GM06990 (cell line): ENCODE measurements at regions not wholly inside any gene's neighbourhood (a gene's known extent, or its start where the extent isn't known, plus 50 kb on each side); places are given as distances from the start of the nearest gene placed in this dataset.

Source experiments
- DNase-seq: peaks from one replicate; pipeline ENCODE4 v3.0.0-alpha.2; 2011; ENCODE audit not compliant: insufficient read length; ENCODE audit errors: extremely low read depth
- H3K27me3 ChIP-seq: replicated peaks from 2 replicates; pipeline ENCODE4 v1.6.0; 2011; ENCODE audit warnings: low read length; ENCODE audit not compliant: control insufficient read depth, insufficient read depth
- H3K36me3 ChIP-seq: 2 replicates; pipeline ENCODE4 v1.5.1; 2011; ENCODE audit warnings: low read length; ENCODE audit not compliant: control insufficient read depth, insufficient read depth
- H3K4me3 ChIP-seq: replicated peaks from 2 replicates; pipeline ENCODE4 v1.5.1; 2011; ENCODE audit warnings: low read depth, mild to moderate bottlenecking, control low read depth, low read length
- TF ChIP-seq, protein P1 (sequence below): IDR thresholded peaks from 2 replicates; pipeline ENCODE4 v1.5.1; 2011; ENCODE audit warnings: low read length, control low read depth, mild to moderate bottlenecking, inconsistent platforms; ENCODE audit not compliant: insufficient read depth, poor library complexity, severe bottlenecking

DNA sequence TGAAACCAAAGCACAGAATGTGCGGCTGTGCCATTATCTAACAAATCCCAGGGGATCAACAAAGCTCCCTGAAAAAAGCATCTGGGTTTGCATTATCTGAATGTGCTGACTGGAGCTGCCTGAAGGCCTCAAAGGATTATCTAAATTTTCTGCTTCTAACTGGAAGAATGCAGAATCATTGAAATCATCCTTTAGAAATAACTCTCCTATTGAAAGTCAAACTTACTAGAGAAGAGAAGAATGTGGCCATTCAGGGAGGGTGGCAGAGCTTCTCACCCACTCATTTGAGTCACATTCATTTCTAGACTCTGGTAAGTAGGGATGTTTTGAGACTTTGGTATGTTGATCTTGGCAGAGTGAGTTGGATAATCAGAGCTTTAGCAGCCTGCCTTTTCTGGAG lies 220.6 kb upstream of the RGS6 start:
- Histone ChIP-seq H3K36me3 (peaks cover 10% of the 10 kb centered on the region), H3K4me3 (no peak overlapping the region)
- no peak for DNase-seq

DNA sequence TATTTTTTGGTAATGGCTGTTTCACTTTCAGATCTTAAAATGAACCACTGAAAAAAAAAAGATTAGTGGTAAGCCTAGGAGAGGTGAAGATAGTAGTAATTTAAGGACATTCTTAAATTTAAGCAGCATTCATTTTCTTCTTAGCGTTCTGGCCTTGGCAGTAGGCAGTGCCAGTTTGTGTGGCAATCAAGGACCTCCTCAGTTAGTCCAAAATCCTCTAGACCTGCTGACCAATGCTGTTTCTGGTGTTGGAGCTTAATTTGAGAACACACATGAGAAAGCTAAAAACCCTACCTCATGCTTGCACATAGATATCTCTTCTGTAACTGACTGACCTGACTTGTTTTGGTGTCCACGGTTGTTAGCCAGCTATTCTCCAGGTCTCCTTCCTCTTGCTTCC lies 219.8 kb upstream of the RGS6 start:
- Histone ChIP-seq H3K4me3 (no peak overlapping the region), H3K27me3 (no peaks in the 10 kb centered on the region), H3K36me3 (peaks cover 10% of the 10 kb centered on the region)
- TF ChIP-seq, protein P1, sequence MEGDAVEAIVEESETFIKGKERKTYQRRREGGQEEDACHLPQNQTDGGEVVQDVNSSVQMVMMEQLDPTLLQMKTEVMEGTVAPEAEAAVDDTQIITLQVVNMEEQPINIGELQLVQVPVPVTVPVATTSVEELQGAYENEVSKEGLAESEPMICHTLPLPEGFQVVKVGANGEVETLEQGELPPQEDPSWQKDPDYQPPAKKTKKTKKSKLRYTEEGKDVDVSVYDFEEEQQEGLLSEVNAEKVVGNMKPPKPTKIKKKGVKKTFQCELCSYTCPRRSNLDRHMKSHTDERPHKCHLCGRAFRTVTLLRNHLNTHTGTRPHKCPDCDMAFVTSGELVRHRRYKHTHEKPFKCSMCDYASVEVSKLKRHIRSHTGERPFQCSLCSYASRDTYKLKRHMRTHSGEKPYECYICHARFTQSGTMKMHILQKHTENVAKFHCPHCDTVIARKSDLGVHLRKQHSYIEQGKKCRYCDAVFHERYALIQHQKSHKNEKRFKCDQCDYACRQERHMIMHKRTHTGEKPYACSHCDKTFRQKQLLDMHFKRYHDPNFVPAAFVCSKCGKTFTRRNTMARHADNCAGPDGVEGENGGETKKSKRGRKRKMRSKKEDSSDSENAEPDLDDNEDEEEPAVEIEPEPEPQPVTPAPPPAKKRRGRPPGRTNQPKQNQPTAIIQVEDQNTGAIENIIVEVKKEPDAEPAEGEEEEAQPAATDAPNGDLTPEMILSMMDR = no peak
- DNase-seq = no peak

More for the DNA sequence above, 220.6 kb upstream of the RGS6 start:
- TF ChIP-seq, protein P1 = no peak
- no peaks in the 10 kb centered on the region for H3K27me3 ChIP-seq

DNA sequence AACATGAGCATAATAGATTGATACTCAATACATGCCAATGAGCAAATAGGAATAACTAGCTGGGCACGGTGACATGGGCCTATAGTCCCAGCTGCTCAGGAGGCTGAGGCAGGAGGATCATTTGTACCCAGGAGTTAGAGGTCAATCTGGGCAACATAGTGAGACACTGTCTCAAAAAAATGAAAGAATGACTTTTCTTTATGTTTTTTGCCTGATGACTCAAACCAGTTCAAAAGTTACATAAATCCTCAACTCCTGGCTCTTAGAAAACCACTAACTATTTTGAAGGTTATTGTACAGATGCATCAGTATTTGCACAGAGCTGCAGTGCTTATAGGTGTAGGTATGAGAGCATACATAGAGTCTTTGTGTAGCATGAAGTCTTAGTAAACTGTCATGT lies 219.2 kb upstream of the RGS6 start:
- H3K27me3 ChIP-seq = no peaks in the 10 kb centered on the region
- TF ChIP-seq, protein P1 = no peak
- peaks cover 10% of the 10 kb centered on the region for H3K36me3 ChIP-seq
- H3K4me3 ChIP-seq = no peak overlapping the region
- no peak for DNase-seq

DNA sequence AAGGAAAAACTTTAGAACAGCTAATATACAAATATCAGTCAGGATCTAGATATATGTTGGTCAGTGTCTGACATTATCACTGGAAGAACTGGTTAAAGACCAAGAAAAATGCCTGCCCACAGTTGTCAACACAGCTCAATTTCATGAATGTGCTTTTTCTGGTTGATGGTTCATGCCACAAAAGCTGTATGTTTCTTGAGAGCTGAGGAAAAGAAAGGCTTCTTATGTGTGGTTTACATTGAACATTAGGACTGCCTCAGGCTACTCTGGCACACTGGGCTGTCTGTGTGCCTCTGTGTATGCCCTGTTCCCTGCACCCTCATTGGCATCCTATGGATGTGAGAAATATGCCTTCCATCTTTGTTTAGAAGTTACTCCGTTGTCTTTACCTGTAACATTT lies 218.8 kb upstream of the RGS6 start:
- no peak overlapping the region for H3K4me3 ChIP-seq
- TF ChIP-seq, protein P1 = no peak

DNA sequence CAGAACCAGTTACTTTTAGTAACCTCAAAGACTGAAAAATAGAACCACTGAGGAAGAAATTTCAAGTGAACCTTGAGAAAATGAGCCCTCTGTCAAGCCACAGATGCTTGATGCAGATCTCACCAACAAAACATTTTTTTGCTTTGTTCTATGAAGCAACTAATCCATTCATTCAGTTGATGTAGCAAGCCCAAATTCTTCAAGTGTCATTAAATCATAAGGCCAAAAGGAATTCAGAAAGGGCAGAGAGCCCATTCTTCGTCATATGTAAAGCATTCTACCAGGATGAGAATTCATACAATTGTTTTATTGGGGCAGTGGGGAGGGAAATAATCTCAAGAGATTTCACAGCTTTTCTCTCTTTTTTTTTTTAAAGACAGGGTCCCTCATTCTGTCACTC lies 218.0 kb upstream of the RGS6 start:
- TF ChIP-seq, protein P1 = no peak
- Histone ChIP-seq H3K36me3 (peaks cover 8% of the 10 kb centered on the region), H3K4me3 (no peak overlapping the region), H3K27me3 (no peaks in the 10 kb centered on the region)
- DNase-seq = no peak

More for the DNA sequence above, 218.8 kb upstream of the RGS6 start:
- Histone ChIP-seq H3K27me3 (no peaks in the 10 kb centered on the region), H3K36me3 (peaks cover 10% of the 10 kb centered on the region)
- no peak for DNase-seq
